Fibroblast of lung (primary cell): ENCODE measurements at regions not wholly inside any gene's neighbourhood (a gene's known extent, or its start where the extent isn't known, plus 50 kb on each side); places are given as distances from the start of the nearest gene placed in this dataset.
"Not testable (repeated sequence)": the region's sequence is repeated elsewhere in the genome, so short reads cannot be mapped to it uniquely, and the experiment has no call there.

ENCODE experiments used
- EZH2 ChIP-seq: IDR thresholded peaks from 2 replicates; pipeline ENCODE4 v1.5.1; 2012; ENCODE audit warnings: low read length, control low read depth, mild to moderate bottlenecking; ENCODE audit errors: missing control alignments
- TF ChIP-seq, protein P1 (sequence below), 2 donors: IDR thresholded peaks in 1 of 2; conservative IDR thresholded peaks in 1 of 2; 1 replicate in 1 of 2; 2 replicates in 1 of 2; pipeline ENCODE4 v1.5.1; 2011 to 2012; ENCODE audit warnings: low read length in 2 of 2, control low read depth in 1 of 2, inconsistent platforms in 1 of 2, low read depth in 1 of 2, mild to moderate bottlenecking in 1 of 2

DNA sequence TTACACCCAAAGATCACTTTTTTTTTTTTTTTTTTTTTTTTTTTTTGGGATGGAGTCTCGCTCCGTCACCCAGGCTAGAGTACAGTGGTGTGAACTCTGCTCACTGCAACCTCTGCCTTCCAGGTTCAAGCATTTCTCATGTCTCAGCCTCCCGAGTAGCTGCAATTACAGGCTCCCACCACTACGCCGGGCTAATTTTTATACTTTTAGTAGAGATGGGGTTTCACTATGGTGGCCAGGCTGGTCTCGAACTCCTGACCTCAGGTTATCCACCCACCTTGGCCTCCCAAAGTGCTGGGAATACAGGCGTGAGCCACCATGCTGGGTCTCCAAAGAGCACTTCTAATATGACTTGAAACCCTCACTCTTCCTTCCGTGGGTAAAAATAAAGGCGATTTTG, 152.2 kb upstream of the SPACA7 start:
- TF ChIP-seq, protein P1, sequence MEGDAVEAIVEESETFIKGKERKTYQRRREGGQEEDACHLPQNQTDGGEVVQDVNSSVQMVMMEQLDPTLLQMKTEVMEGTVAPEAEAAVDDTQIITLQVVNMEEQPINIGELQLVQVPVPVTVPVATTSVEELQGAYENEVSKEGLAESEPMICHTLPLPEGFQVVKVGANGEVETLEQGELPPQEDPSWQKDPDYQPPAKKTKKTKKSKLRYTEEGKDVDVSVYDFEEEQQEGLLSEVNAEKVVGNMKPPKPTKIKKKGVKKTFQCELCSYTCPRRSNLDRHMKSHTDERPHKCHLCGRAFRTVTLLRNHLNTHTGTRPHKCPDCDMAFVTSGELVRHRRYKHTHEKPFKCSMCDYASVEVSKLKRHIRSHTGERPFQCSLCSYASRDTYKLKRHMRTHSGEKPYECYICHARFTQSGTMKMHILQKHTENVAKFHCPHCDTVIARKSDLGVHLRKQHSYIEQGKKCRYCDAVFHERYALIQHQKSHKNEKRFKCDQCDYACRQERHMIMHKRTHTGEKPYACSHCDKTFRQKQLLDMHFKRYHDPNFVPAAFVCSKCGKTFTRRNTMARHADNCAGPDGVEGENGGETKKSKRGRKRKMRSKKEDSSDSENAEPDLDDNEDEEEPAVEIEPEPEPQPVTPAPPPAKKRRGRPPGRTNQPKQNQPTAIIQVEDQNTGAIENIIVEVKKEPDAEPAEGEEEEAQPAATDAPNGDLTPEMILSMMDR (conservative IDR thresholded peaks at IDR 0.05 in 1 of 2, IDR thresholded peaks at IDR 0.05 in 1 of 2; ENCODE audit: low read depth in 1 of 2, low read length in 2 of 2) = not testable (repeated sequence)
- TF ChIP-seq EZH2 = not testable (repeated sequence)
